Endothelial cell of umbilical vein (primary cell): ENCODE measurements at regions not wholly inside any gene's neighbourhood (a gene's known extent, or its start where the extent isn't known, plus 50 kb on each side); places are given as distances from the start of the nearest gene placed in this dataset.

ENCODE experiments used
- POLR2A ChIP-seq: IDR thresholded peaks from 2 replicates; pipeline ENCODE4 v1.6.1; 2012; ENCODE audit warnings: low read depth, mild to moderate bottlenecking, control low read depth, low read length
- TF ChIP-seq, protein P1 (sequence below), 2 donors: IDR thresholded peaks; 1 replicate in 1 of 2; 2 replicates in 1 of 2; pipeline ENCODE4 v1.5.1; 2011; ENCODE audit warnings: low read length in 2 of 2, mild to moderate bottlenecking in 2 of 2, moderate library complexity in 2 of 2, control low read depth in 1 of 2, inconsistent platforms in 1 of 2, low read depth in 1 of 2; ENCODE audit not compliant: insufficient read depth in 1 of 2; ENCODE audit errors: extremely low read depth in 1 of 2

DNA sequence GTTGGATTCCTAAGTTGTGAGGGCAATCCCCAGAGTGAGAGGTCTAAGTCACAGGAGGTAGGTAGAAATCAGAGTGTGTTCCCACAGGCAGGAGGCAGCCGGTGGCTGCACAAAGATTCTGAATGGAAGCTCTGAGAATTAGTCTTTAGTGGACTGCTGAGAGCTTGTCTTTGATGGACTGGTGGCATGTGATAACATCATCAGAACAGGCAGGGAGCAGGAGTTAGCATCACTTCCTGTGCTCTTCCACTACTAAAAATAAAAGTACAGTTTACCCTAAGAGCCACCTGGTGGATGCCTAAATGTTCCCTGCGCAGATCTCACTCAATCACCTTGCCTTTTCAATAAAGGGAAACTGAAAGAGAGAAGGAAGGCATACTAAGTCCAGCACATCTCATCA, 294.6 kb upstream of the POU3F2 start:
- TF ChIP-seq, protein P1, sequence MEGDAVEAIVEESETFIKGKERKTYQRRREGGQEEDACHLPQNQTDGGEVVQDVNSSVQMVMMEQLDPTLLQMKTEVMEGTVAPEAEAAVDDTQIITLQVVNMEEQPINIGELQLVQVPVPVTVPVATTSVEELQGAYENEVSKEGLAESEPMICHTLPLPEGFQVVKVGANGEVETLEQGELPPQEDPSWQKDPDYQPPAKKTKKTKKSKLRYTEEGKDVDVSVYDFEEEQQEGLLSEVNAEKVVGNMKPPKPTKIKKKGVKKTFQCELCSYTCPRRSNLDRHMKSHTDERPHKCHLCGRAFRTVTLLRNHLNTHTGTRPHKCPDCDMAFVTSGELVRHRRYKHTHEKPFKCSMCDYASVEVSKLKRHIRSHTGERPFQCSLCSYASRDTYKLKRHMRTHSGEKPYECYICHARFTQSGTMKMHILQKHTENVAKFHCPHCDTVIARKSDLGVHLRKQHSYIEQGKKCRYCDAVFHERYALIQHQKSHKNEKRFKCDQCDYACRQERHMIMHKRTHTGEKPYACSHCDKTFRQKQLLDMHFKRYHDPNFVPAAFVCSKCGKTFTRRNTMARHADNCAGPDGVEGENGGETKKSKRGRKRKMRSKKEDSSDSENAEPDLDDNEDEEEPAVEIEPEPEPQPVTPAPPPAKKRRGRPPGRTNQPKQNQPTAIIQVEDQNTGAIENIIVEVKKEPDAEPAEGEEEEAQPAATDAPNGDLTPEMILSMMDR (IDR thresholded peaks at IDR 0.05; ENCODE audit: extremely low read depth in 1 of 2, insufficient read depth in 1 of 2, low read depth in 1 of 2, low read length in 2 of 2) = no peak
- TF ChIP-seq POLR2A = no peak
